HG02973 (cell line): ENCODE measurements at regions not wholly inside any gene's neighbourhood (a gene's known extent, or its start where the extent isn't known, plus 50 kb on each side); places are given as distances from the start of the nearest gene placed in this dataset.

Experiments
- ATAC-seq: cut with Tn5 transposase; IDR thresholded peaks from one replicate; pipeline ENCODE4 v1.9.1; 2021; ENCODE audit warnings: moderate library complexity; ENCODE audit not compliant: unreplicated experiment

DNA sequence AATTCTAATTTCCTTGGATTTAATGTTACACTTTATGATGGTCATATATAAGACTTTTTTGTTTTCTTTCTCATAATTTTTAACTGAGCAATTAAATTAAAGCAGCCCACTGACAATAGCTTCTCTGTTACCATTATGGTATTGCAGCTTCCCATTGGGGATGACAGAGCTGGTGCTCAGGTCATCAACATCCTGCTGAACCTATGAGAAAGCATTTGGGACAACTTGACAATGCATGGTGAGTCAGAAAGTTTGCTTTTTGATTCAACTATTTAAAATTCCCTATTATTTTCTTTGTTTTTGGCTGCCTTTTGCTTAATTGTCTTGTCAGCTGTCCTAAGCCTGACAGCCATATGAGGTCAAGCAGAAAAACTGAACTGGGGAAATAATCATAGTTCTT is 487.4 kb upstream of the RIOK2 start:
- no peak for ATAC-seq

DNA sequence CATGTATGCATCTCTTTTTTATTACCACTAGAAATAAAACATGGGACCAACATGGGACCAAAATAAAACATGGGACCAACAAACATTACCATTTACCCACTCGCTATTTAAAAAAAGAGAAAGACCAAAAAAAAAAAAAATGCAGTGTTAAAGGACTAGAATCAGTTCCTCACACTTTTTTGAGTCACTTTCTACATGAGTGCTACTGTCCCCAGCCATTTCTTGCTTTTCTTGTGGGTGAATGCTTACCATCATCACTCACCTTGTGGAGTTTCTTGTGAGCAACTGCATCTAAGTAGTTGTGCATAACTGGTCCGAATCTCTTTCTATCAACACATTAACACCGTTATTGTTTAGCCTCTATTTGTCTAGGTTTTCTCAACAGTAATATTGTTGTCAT is 493.6 kb upstream of the RIOK2 start:
- no peak for ATAC-seq

DNA sequence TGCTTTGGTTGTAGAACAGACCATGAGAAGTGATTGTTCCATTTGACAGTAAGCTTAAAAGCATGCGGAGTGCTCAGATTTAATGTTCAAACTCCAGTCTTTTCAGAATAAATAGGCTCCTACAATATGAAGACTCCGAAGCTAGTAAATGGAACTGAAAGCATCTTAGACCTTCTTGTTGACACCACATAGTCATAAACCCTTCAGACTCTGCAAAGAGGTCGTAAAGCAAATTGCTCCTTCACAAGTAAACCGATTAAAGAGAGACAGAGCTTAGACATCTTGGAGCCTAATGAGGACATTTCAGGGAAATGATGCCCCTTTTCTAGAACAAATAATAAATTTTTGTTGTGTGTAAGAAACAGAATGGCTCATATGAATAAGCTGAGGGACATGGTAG is 511.0 kb upstream of the RIOK2 start:
- ATAC-seq = no peak

DNA sequence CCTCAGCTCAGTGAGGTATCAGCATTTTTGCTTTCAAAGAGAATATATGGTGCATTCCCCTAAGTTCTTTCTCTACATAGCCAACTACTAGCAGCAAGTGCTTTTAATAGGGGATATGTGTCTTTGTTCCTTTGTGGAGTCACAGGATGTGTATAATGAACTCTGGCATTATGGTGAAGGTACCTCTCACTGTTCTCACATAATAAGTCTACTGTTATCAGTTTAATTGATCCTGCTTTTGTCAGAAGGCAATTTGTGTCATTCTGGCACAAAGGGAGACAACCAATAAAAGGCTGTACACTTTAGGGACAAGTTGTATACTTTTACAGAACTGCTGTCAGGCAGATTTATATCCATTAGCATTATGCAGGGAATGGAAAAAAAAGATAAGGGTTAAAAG is 531.4 kb upstream of the RIOK2 start:
- no peak for ATAC-seq

DNA sequence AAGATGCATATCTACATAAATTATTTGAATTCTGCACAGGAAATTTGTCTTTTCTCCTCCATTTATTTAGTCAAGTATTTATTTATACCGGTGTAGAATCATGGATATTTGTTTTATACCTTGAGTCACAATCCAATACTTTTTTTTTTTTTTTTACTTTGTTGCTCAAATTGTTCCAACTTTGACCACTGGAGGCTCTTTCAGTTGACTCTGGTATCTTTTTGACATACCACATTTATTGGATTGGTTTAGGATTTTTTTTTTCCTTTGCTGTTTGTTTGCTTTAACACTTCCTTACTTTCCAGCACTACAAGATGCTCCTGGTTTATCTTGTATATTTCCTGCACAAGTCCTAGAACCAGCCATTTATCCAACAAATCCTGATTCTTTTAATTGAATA is 543.1 kb upstream of the RIOK2 start:
- ATAC-seq = no peak

DNA sequence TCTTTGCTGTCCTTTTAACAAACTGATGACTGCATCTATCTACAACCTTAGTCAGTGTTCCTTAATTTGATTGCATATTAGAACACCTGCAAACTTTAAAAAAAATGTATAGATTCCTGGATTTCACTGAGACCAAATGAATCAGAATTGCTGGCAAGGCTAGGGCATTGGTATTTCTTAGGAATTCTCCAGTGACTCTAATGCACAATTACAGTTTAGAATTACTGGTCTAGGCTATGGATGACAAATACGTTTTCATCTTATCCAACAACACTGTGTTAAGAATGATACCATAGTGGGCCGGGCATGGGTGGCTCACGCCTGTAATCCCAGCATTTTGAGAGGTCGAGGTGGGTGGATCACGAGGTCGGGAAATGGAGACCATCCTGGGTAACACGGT is 545.9 kb upstream of the RIOK2 start:
- no peak for ATAC-seq

DNA sequence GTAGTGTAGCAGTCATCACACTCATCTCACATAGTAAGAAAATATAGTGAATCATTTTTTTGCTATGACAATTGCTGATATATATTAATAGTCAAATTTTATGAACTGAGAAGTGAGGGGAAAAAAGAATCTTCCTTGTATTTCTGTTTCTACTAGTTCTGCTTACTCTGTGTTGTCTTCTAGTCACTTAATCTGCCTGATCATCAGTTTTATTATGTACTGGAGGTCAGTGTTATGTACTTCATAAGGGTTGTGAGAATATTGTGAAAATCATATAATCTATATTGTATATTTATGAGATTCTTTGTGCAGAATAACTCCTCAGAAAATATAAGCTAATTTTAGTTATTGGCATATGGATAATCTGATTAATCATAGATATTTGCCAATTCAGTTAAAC is 546.9 kb upstream of the RIOK2 start:
- ATAC-seq = no peak

DNA sequence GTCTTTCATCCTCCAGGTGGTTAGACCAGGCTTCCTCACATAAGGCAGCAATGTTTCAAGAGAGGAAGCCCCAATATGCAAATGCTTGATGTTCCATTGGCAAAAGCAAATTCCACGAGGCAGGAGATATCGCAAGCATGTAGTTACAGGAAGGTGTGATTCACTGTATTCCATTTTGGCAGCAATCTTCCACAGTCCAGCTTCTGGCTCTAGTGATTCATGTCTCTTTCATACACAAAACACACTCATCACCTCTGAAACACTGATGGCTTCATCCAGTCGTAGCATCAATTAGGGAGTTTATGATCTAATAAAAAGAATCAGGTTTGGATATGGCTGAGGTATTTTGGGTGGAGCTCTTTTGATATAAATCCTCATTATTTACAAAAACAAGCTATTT is 552.2 kb upstream of the RIOK2 start:
- ATAC-seq = no peak

DNA sequence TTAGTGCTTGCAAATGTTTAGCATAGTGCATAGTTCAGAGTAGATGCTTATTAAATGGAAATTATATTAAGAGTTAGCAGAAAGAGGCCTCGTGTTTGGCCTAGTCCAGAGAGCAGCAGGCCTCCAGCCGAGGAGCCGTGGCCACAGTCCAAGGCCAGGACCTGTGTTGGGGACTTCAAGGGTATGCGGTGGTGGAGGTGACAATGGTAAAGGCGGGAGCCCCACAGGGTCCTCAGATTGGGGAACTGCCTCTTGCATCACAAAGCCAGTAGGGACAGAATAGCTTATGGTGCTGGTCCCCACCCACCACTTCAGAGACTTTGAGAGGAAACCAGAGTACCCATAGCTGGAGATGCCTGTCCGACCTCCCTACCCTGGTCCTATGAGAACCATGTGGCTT is 554.6 kb upstream of the RIOK2 start:
- ATAC-seq = no peak

DNA sequence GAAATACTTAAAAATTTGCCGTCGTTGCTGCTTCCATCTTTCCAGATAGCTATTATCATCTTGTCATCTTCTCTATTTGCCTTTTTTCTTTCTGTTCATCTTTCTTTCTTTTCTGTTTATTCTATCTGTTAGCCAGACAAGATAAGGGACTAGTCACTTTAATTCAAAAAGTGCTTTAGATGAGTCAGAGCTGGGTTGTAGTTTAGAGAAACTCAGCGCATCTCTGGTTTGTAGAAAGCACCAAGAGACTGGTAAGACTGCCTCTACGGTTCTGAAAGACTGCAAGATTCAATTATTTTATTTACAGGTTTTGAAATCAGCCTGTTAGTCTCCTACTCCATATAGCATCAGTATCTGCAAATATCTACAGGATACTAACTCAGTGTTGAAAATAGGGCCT is 562.8 kb upstream of the RIOK2 start:
- ATAC-seq = no peak

DNA sequence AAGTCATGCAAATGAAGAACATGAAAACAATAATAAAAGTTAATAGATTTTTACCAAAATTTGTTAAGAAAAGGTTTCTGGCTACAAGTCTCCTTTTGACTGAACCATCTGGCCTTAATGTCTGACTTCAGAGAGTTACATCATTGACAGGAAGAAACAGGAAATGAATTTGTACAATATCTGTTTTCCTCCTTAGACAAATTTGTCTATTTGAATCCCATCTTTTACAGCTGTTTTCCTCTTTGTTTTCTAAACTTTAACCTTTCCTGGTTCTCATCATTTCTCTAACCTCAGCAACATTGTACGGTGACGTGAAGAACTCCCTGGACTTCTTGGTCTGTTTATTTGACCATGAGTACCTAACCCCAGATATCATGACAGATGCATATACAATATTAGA is 567.5 kb upstream of the RIOK2 start:
- no peak for ATAC-seq

DNA sequence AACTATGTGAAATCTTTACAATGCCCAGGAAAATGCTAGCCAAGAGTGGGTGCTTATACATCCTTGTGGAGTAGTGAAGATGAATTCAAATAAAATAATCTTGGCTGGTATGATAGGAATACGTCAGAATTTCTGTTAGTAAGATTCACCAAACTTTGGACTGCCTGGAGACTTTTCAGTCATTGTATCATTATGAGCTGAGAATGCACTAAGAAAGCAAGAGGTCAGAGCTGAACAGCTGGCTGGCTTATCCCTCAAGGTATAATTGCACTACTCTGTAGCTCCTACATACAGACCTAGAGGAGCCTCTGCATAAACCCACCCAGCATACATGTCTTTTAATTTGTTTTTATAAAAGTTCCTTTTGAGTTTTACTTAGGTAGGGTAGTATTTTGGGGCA is 568.5 kb upstream of the RIOK2 start:
- no peak for ATAC-seq

DNA sequence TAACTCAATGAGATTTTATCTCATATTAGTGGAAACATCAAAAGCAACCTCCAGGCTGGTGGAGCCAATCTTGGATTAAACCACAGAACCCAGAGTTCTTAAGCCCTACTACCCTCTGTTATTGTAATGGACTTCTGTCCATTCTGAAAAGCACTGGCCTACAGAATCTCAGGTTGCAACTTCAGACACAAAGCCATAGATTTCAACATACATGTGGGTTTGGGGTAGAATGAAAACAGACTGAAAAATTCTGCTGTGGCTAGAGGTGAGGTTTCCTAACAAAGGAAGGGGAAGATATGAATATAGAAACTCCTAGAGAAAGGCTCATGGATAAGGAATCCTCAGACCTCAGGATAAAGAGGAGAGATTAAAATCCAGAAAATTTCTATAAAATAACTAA is 569.8 kb upstream of the RIOK2 start:
- ATAC-seq = no peak

DNA sequence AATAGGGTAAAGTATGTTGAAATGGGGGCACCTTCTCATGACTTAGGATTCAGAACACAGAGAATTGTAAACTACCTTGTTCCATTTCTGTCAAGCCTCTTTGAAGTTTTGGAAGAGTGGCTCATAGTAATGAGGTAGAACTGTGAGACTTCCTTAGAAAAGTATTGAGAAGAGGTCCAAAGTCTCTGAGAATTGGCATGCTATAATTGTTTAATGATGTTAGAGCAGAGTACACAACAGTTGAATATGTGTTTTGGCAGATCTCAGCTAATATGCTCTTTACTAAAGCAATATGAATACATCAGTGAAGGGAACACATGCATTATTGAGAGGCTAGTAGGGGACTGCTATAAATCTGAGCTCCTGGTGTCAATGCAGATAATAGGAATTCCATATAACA is 579.4 kb upstream of the RIOK2 start:
- no peak for ATAC-seq

DNA sequence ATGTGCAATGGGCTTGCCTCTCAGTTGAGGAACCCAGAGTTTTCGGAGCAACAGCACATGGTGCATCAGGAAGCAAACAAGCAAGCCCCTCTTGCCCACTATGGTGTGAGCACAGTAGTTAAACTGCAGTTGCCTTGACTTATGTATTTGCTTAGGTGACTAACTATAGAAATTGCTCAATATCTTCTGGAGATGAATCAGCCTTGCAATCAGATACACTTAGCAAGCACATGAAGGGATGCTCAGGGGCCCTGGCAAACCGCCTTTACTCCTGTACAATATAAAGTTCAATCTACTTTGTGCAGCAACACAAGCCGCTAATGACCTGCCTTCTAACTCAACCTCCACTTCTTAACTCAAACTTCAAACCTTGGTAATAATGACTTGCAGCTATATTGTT is 581.7 kb upstream of the RIOK2 start:
- no peak for ATAC-seq

DNA sequence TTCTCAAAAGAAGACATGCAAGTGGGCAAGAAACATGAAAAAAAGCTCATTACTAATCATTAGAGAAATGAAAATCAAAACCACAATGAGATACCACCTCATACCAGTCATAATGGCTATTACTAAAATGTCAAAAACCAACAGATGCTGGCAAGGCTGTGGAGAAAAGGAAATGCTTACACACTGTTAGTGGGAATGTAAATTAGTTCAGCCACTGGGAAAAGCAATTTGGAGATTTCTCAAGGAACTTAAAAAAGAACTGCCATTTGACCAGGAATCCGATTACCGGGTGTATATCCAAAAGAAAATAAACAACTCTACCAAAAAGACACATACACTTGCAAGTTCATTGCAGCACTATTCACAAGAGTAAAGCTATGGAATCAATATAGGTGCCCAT is 595.4 kb upstream of the RIOK2 start:
- ATAC-seq = no peak

DNA sequence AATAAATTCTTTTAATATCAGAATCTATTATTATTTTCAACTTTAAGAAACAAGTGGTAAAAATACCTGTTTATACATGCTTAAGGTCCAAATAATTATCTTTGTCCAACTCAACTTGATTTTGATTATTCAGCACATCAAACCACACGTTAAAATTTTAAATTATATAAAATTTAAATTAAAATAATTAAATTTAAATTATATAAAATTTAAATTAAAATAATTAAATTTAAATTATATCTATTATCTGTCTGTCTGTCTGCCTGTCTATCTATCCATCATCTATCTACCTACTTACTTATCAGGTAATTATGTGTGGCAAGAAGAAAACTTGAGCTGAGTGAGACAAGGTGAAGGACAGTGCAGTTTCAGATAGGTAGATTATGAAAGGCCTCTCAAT is 605.3 kb upstream of the RIOK2 start:
- no peak for ATAC-seq

DNA sequence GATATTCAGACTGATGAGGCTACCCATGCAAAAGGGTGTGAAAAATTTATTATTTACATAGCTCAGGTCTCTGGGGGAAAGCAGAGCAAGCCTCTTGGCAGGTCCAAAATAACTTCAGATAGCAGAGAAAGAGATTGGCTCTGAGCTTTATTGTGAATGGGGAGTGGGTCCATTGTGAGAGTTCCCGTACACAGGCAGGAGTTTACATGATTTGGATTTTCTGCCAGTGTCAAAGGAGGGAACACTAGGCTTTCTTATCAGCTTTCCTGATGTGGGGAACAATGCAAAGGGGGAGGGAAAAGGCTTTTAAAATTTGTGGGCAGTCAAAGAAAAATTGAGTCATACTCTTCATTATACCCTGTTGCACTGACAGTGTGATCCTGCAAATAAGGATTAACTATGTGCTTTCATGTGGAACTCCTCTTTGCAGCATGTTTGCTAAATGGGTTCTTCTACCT is 615.0 kb upstream of the RIOK2 start:
- ATAC-seq = no peak

DNA sequence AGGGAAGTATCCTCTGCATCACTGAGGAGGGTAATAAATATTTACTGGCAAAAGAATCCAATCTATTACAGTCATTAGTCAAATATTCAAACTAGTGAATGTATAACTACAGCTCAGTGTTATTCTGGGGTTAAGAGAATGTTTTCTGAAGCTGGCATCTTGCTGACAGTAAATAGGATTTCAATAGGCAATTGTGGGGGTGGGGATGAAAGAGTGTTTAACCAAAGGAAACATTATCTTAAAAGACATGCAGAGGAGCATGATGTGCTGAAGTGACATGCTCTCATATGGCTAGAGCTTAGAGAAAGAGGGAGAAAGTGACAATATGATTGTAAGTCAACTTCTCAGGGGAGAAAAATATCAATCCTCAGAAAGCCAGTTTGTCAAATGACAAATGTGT is 618.4 kb upstream of the RIOK2 start:
- ATAC-seq = no peak

DNA sequence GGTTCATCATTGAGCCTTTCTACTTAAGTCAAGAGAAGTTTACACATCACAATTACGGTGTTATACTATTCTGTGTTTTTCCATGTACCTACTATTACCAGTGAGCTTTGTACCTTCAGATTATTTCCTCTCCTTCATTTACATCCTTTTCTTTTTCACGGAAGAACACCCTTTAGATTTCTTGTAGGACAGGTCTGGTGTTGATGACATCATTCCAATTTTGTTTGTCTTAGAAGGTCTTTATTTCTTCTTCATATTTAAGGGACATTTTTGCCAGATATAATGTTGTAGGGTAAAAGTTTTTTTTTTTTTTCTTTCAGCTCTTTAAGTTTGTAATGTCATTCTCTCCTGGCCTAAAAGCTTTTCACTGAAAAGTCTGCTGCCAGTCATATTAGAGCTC is 637.1 kb upstream of the RIOK2 start:
- no peak for ATAC-seq

DNA sequence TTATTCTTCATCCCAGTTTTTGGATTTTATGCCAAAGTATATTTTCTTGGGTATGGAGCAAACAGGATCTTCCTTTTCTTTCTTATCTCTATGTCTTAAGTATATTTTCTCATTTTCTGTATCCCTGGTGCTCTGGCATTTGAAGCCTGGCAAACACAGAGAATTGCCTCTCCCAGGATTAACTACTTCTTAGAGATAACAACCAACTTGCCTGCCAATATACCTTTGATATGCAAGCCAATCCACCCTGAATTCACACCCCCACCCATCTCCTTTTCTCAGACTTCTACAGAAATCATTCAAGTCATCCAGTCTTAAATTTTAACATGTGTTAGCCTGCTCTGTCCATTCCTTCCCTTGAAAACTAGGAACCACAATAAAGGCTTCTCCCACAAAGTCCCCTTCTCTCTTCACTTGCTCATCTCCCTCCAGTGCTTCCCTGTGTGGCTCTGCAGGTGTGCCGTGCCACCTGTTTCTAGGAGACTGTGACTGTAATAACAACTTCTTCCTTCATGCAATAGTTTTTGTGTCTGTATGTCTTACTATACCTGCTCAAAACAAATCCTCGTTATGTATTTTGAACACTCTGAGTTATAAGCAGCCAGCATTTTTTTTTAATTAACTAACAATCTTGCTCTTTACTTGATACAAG is 649.7 kb upstream of the RIOK2 start:
- ATAC-seq = no peak

DNA sequence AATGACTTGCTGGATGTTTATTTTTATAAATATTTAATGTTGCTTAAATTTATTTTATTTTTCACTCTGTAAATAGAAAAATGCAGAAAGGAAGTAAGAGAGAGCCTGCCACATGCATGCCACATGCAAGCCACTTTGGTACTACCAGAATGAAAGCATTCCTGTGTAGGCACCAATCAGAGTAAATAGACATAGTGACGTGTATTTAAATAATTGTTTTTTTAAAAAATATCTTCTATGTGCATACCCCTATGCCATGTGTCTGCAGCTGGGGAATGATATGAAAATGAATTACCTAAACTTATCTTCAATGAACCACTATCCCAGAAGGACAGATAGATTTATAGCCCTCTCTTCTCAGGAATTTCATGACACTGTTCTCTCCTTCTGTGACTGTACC is 651.5 kb upstream of the RIOK2 start:
- no peak for ATAC-seq

DNA sequence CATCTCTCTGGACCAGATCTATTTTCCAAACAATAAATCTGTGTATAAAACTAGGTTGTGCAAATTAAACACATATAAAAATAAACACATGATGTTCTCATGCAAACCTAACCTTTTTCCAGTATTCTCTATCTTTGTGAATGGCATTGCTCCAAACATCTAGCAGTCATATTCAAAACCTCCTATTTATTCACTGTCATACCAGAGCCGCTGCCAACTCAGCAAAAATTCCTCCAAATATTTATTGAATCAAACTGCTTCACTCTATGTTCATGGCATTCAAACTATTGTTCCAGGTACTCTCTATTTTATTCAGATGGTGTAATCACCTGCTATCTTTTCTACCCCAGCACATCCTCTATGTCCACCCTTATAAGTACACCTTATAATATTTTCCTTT is 652.1 kb upstream of the RIOK2 start:
- ATAC-seq = no peak

DNA sequence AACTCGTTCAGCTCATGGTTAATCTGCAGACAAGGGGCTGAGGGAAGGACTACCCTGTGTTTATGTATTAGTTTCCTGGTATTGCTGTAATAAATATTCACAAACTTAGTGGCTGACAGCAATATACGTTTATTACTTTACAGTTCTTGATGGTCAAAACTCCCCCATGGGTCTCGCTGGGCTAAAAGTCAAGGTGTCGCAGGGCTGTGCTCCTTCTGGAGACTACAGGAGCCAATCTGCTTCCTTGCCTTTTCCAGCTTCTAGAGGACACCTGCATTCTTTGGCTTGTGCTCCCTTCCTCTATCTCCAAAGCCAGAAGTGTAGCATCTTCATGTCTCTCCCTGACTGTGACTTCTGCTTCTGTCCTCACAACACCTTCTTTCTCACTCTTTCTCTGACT is 653.8 kb upstream of the RIOK2 start:
- no peak for ATAC-seq
